Natural killer cell (primary cell): ENCODE measurements at regions not wholly inside any gene's neighbourhood (a gene's known extent, or its start where the extent isn't known, plus 50 kb on each side); places are given as distances from the start of the nearest gene placed in this dataset.

Experiments
- ATAC-seq, 3 donors: fragments of 150-1000 bp in 2 of 3; fragments of 200-7000 bp in 1 of 3; cut with Tn5 transposase; 1 replicate in 1 of 3; 2 replicates in 2 of 3; pipeline ENCODE4 v1.10.0; 2021; ENCODE audit warnings: mild to moderate bottlenecking in 2 of 3, moderate library complexity in 2 of 3
- DNase-seq, 2 donors: peaks; one replicate each; pipeline versions ENCODE4 v3.0.0 to v3.0.0-alpha.2; 2013 to 2021; ENCODE audit warnings: mixed read lengths in 1 of 2
- H3K27ac ChIP-seq: one replicate; pipeline ENCODE4 v1.5.1; 2013; ENCODE audit warnings: mild to moderate bottlenecking, low read length
- H3K27me3 ChIP-seq: one replicate; pipeline ENCODE4 v1.6.1; 2013; ENCODE audit warnings: low read length; ENCODE audit not compliant: control insufficient read depth, insufficient read depth
- H3K36me3 ChIP-seq: one replicate; pipeline ENCODE4 v1.6.1; 2013; ENCODE audit warnings: low read length; ENCODE audit not compliant: control insufficient read depth, insufficient read depth
- H3K4me1 ChIP-seq: one replicate; pipeline ENCODE4 v1.6.1; 2013; ENCODE audit warnings: low read length; ENCODE audit not compliant: control insufficient read depth, insufficient read depth
- H3K4me3 ChIP-seq: one replicate; pipeline ENCODE4 v1.5.1; 2013; ENCODE audit warnings: low read length
- H3K9me3 ChIP-seq: one replicate; pipeline ENCODE4 v1.6.1; 2013; ENCODE audit warnings: low read length; ENCODE audit not compliant: control insufficient read depth, insufficient read depth
- H3K27ac Mint-ChIP-seq, 2 donors: one replicate each; pipeline ENCODE4 v1.8.0; 2022; ENCODE audit warnings: mild to moderate bottlenecking in 2 of 2, mixed read lengths in 2 of 2, moderate library complexity in 1 of 2
- H3K27me3 Mint-ChIP-seq, 2 donors: one replicate each; pipeline ENCODE4 v1.8.0; 2022; ENCODE audit warnings: low read depth in 2 of 2, mixed read lengths in 2 of 2
- H3K36me3 Mint-ChIP-seq: one replicate; pipeline ENCODE4 v1.8.0; 2022; ENCODE audit warnings: mixed read lengths
- H3K4me1 Mint-ChIP-seq, 2 donors: one replicate each; pipeline ENCODE4 v1.8.0; 2022; ENCODE audit warnings: mixed read lengths in 2 of 2
- H3K4me3 Mint-ChIP-seq: one replicate; pipeline ENCODE4 v1.8.0; 2022; ENCODE audit warnings: mild to moderate bottlenecking, moderate library complexity, mixed read lengths
- H3K9me3 Mint-ChIP-seq, 2 donors: one replicate each; pipeline ENCODE4 v1.8.0; 2022; ENCODE audit warnings: mixed read lengths in 2 of 2
- CTCF ChIP-seq: fragments of 200-600 bp; IDR thresholded peaks from one replicate; pipeline ENCODE4 v1.8.0; 2022; ENCODE audit warnings: antibody characterized with exemption
- WGBS: methylation state at CpG from one replicate; pipeline ENCODE4 v1.1.7; 2013; ENCODE audit warnings: missing lambda C conversion rate; ENCODE audit not compliant: insufficient coverage; 5-methylcytosine and 5-hydroxymethylcytosine counted together
- intact Hi-C: fragments of 100-400 bp; cut with micrococcal nuclease; formaldehyde crosslinking; loops from one replicate; pipeline ENCODE4 v1.14.2; 2022

GRCh38 chr11:69390561-69390960 lies 90.9 kb upstream of the LINC01488 start:
- ATAC-seq (no peak), DNase-seq (no peak)
- WGBS, result 74% methylated on average over 7 of the region's 8 CpGs
- H3K27me3 ChIP-seq, result no peaks in the 10 kb centered on the region
- peaks cover 3% of the 10 kb centered on the region for H3K9me3 ChIP-seq
- Mint-ChIP-seq H3K36me3 (peaks cover 12% of the 10 kb centered on the region), H3K27ac (no peak overlapping the region), H3K4me1 (no peaks in the 10 kb centered on the region), H3K27me3 (peaks cover 3 to 8% of the 10 kb centered on the region in 2 donors), H3K9me3 (peaks cover 0 to 8% of the 10 kb centered on the region in 2 donors), H3K4me3 (no peak overlapping the region)
- H3K4me3 ChIP-seq, result no peak overlapping the region
- H3K4me1 ChIP-seq, result no peaks in the 10 kb centered on the region
- no peak for TF ChIP-seq CTCF
- H3K36me3 ChIP-seq, result no peaks in the 10 kb centered on the region
- no peak overlapping the region for H3K27ac ChIP-seq
- intact Hi-C loops, result no loop called here

GRCh38 chr11:69391192-69392103 lies 90.0 kb upstream of the LINC01488 start:
- Histone ChIP-seq H3K36me3 (no peaks in the 10 kb centered on the region), H3K27me3 (no peaks in the 10 kb centered on the region), H3K27ac (no peak overlapping the region), H3K4me3 (no peak overlapping the region), H3K4me1 (no peaks in the 10 kb centered on the region), H3K9me3 (peaks cover 3% of the 10 kb centered on the region)
- DNase-seq, result no peak
- H3K36me3 Mint-ChIP-seq, result peaks cover 12% of the 10 kb centered on the region
- H3K27ac Mint-ChIP-seq, result no peak overlapping the region
- no peak for TF ChIP-seq CTCF
- ATAC-seq, result peak in 1 of 3 donors; percentile 6
- H3K9me3 Mint-ChIP-seq, result peaks cover 0 to 8% of the 10 kb centered on the region in 2 donors
- no peaks in the 10 kb centered on the region for H3K4me1 Mint-ChIP-seq
- H3K4me3 Mint-ChIP-seq, result no peak overlapping the region
- intact Hi-C loops, result no loop called here
- peaks cover 3 to 8% of the 10 kb centered on the region in 2 donors for H3K27me3 Mint-ChIP-seq
- 91% methylated on average over 34 of the region's 34 CpGs for WGBS

- H3K4me1 Mint-ChIP-seq, result no peaks in the 10 kb centered on the region
- intact Hi-C loops, result no loop called here
- H3K27ac Mint-ChIP-seq, result no peak overlapping the region
- no peak for TF ChIP-seq CTCF
- H3K27me3 Mint-ChIP-seq, result peaks cover 3 to 8% of the 10 kb centered on the region in 2 donors
- H3K4me3 ChIP-seq, result no peak overlapping the region
- H3K36me3 Mint-ChIP-seq, result peaks cover 12% of the 10 kb centered on the region
- H3K27ac ChIP-seq, result no peak overlapping the region
- 84% methylated on average over 10 of the region's 10 CpGs for WGBS
- H3K36me3 ChIP-seq, result no peaks in the 10 kb centered on the region
- ATAC-seq, result no peak
- peaks cover 3% of the 10 kb centered on the region for H3K9me3 ChIP-seq
- H3K27me3 ChIP-seq, result no peaks in the 10 kb centered on the region
- H3K4me3 Mint-ChIP-seq, result no peak overlapping the region
- H3K9me3 Mint-ChIP-seq, result peaks cover 0 to 8% of the 10 kb centered on the region in 2 donors
- H3K4me1 ChIP-seq, result no peaks in the 10 kb centered on the region
- DNase-seq, result no peak
Measured at GRCh38 chr11:69392104-69392653, 89.3 kb upstream of the LINC01488 start.
